NCI-H128 (cell line): ENCODE measurements at regions not wholly inside any gene's neighbourhood (a gene's known extent, or its start where the extent isn't known, plus 50 kb on each side); places are given as distances from the start of the nearest gene placed in this dataset.

ENCODE experiments used
- DNase-seq: peaks from one replicate; lab custom pipeline; 2025; ENCODE audit not compliant: unreplicated experiment; lab: John Stamatoyannopoulos, UW

GRCh38 chr15:87591582-87591981 lies 665.0 kb downstream of the NTRK3 start:
- DNase-seq, result no peak

- DNase-seq, result no peak
These were observed 665.5 kb downstream of the NTRK3 start for GRCh38 chr15:87591042-87591441.

GRCh38 chr15:87589134-87589533 lies 667.4 kb downstream of the NTRK3 start:
- DNase-seq, result no peak

GRCh38 chr15:87582169-87582568 lies 674.4 kb downstream of the NTRK3 start:
- no peak for DNase-seq

GRCh38 chr15:87579537-87579936 lies 677.0 kb downstream of the NTRK3 start:
- no peak for DNase-seq

GRCh38 chr15:87578776-87579175 lies 677.8 kb downstream of the NTRK3 start:
- DNase-seq, result no peak

- DNase-seq, result no peak
These were observed 679.2 kb downstream of the NTRK3 start for GRCh38 chr15:87577336-87577735.

- DNase-seq, result no peak
These were observed 679.9 kb downstream of the NTRK3 start for GRCh38 chr15:87576486-87577176.

- no peak for DNase-seq
These were observed 680.6 kb downstream of the NTRK3 start for GRCh38 chr15:87575896-87576473.

GRCh38 chr15:87573534-87573933 lies 683.0 kb downstream of the NTRK3 start:
- DNase-seq, result no peak

- DNase-seq, result no peak
These were observed 683.5 kb downstream of the NTRK3 start for GRCh38 chr15:87573039-87573438.

GRCh38 chr15:87572381-87572910 lies 684.1 kb downstream of the NTRK3 start:
- no peak for DNase-seq

GRCh38 chr15:87570206-87570605 lies 686.3 kb downstream of the NTRK3 start:
- DNase-seq, result no peak

- no peak for DNase-seq
These were observed 687.0 kb downstream of the NTRK3 start for GRCh38 chr15:87569581-87569980.

- DNase-seq, result no peak
These were observed 689.0 kb downstream of the NTRK3 start for GRCh38 chr15:87567406-87568030.

- no peak for DNase-seq
These were observed 690.3 kb downstream of the NTRK3 start for GRCh38 chr15:87566236-87566635.

- no peak for DNase-seq
These were observed 691.9 kb downstream of the NTRK3 start for GRCh38 chr15:87564681-87565080.

- no peak for DNase-seq
These were observed 692.7 kb downstream of the NTRK3 start for GRCh38 chr15:87563869-87564268.

- DNase-seq, result no peak
These were observed 694.3 kb downstream of the NTRK3 start for GRCh38 chr15:87562203-87562602.

GRCh38 chr15:87561641-87562040 lies 694.9 kb downstream of the NTRK3 start:
- DNase-seq, result no peak

GRCh38 chr15:87557881-87558280 lies 698.7 kb downstream of the NTRK3 start:
- DNase-seq, result no peak

- no peak for DNase-seq
These were observed 699.7 kb downstream of the NTRK3 start for GRCh38 chr15:87556886-87557285.
